GM12878 (cell line): ENCODE measurements at regions not wholly inside any gene's neighbourhood (a gene's known extent, or its start where the extent isn't known, plus 50 kb on each side); places are given as distances from the start of the nearest gene placed in this dataset.

Source experiments
- CBX5 ChIP-seq: sonication (generic); IDR thresholded peaks from 2 replicates; pipeline ENCODE4 v1.6.1; 2016; ENCODE audit warnings: low read depth, moderate library complexity, mild to moderate bottlenecking, inconsistent platforms
- CHD4 ChIP-seq: fragments of 200-600 bp; sonication (generic); IDR thresholded peaks from 2 replicates; pipeline ENCODE4 v1.6.1; 2016; ENCODE audit warnings: mild to moderate bottlenecking
- EED ChIP-seq: sonication (generic); IDR thresholded peaks from 2 replicates; pipeline ENCODE4 v1.6.1; 2016; ENCODE audit warnings: antibody characterized with exemption, low read depth
- HDAC6 ChIP-seq: fragments of 200-600 bp; sonication (generic); IDR thresholded peaks from one replicate; pipeline ENCODE4 v1.8.0; 2017; ENCODE audit warnings: antibody characterized with exemption; ENCODE audit not compliant: unreplicated experiment
- IKZF2 ChIP-seq, 2 experiments: fragments of 450-650 bp; IDR thresholded peaks; 2 replicates each; pipeline ENCODE4 v1.6.1; 2017; ENCODE audit warnings: mild to moderate bottlenecking in 2 of 2, moderate library complexity in 2 of 2
- MEF2B ChIP-seq: fragments of 450-650 bp; IDR thresholded peaks from 2 replicates; pipeline ENCODE4 v1.6.1; 2018; ENCODE audit warnings: mild to moderate bottlenecking, moderate library complexity; ENCODE audit not compliant: partially characterized antibody, poor library complexity, severe bottlenecking
- PBX3 ChIP-seq: IDR thresholded peaks from 2 replicates; pipeline ENCODE4 v1.6.1; 2011; ENCODE audit warnings: mild to moderate bottlenecking, low read depth, low read length, moderate library complexity; ENCODE audit not compliant: insufficient replicate concordance
- PKNOX1 ChIP-seq: fragments of 450-650 bp; IDR thresholded peaks from 2 replicates; pipeline ENCODE4 v1.6.1; 2016; ENCODE audit warnings: mild to moderate bottlenecking
- POLR2AphosphoS2 ChIP-seq: IDR thresholded peaks from 2 replicates; pipeline ENCODE4 v1.6.1; 2011; ENCODE audit warnings: low read depth, mild to moderate bottlenecking, low read length, improper control_type of control experiment, moderate library complexity
- RB1 ChIP-seq: fragments of 450-650 bp; formaldehyde crosslinking; IDR thresholded peaks from 2 replicates; pipeline ENCODE4 v1.6.1; 2017; ENCODE audit warnings: mild to moderate bottlenecking, borderline replicate concordance
- RBBP5 ChIP-seq: fragments of 200-600 bp; sonication (generic); conservative IDR thresholded peaks from 2 replicates; pipeline ENCODE4 v1.6.1; 2016
- SKIL ChIP-seq: fragments of 450-650 bp; IDR thresholded peaks from 2 replicates; pipeline ENCODE4 v1.6.1; 2017; ENCODE audit warnings: mild to moderate bottlenecking, low read depth, inconsistent platforms; ENCODE audit not compliant: poor library complexity, severe bottlenecking
- STAT3 ChIP-seq: IDR thresholded peaks from 2 replicates; pipeline ENCODE4 v1.6.1; 2011; ENCODE audit warnings: low read depth, low read length, improper control_type of control experiment
- TAF1 ChIP-seq: IDR thresholded peaks from 2 replicates; pipeline ENCODE4 v1.6.1; 2011; ENCODE audit warnings: mild to moderate bottlenecking, low read depth, low read length, borderline replicate concordance
- TBL1XR1 ChIP-seq: IDR thresholded peaks from 2 replicates; pipeline ENCODE4 v1.6.1; 2012; ENCODE audit warnings: low read depth, low read length, improper control_type of control experiment
- WRNIP1 ChIP-seq: IDR thresholded peaks from 2 replicates; pipeline ENCODE4 v1.6.1; 2011; ENCODE audit warnings: low read depth, low read length, improper control_type of control experiment, borderline replicate concordance
- ZBED1 ChIP-seq: IDR thresholded peaks from 2 replicates; pipeline ENCODE4 v1.6.1; 2016; ENCODE audit warnings: borderline replicate concordance
- ZNF24 ChIP-seq: fragments of 450-650 bp; IDR thresholded peaks from 2 replicates; pipeline ENCODE4 v1.6.1; 2017; ENCODE audit warnings: antibody characterized with exemption, mild to moderate bottlenecking
- TF ChIP-seq, protein P1 (sequence below): fragments of 450-650 bp; IDR thresholded peaks from 2 replicates; pipeline ENCODE4 v1.6.1; 2017; ENCODE audit warnings: mild to moderate bottlenecking, moderate library complexity
- TF ChIP-seq, protein P2 (sequence below): fragments of 450-650 bp; IDR thresholded peaks from 2 replicates; pipeline ENCODE4 v1.6.1; 2017; ENCODE audit warnings: low read depth, mild to moderate bottlenecking, moderate library complexity

- TF ChIP-seq WRNIP1 = no peak
- 0 out of 2 replicates have a peak, but pooled peaks have one; percentile 11 for TF ChIP-seq TBL1XR1
- no peak for TF ChIP-seq POLR2AphosphoS2
- TF ChIP-seq CBX5 = 0 out of 2 replicates have a peak, but pooled peaks have one; percentile 49
- TF ChIP-seq CHD4 = no peak
- no peak for TF ChIP-seq ZBED1
- peak; percentile 13; the same call in 1 of the 2 replicates for TF ChIP-seq EED
- peak; percentile 12; the same call in 1 of the 2 replicates for TF ChIP-seq TAF1
- TF ChIP-seq STAT3 = no peak
- peak; percentile 24 for TF ChIP-seq SKIL
- 0 out of 4 replicates have a peak, but pooled peaks have one; percentile 41 to 49 for TF ChIP-seq IKZF2 (IDR thresholded peaks at IDR 0.05)
- TF ChIP-seq PBX3 = peak; percentile 86
- TF ChIP-seq, protein P1, sequence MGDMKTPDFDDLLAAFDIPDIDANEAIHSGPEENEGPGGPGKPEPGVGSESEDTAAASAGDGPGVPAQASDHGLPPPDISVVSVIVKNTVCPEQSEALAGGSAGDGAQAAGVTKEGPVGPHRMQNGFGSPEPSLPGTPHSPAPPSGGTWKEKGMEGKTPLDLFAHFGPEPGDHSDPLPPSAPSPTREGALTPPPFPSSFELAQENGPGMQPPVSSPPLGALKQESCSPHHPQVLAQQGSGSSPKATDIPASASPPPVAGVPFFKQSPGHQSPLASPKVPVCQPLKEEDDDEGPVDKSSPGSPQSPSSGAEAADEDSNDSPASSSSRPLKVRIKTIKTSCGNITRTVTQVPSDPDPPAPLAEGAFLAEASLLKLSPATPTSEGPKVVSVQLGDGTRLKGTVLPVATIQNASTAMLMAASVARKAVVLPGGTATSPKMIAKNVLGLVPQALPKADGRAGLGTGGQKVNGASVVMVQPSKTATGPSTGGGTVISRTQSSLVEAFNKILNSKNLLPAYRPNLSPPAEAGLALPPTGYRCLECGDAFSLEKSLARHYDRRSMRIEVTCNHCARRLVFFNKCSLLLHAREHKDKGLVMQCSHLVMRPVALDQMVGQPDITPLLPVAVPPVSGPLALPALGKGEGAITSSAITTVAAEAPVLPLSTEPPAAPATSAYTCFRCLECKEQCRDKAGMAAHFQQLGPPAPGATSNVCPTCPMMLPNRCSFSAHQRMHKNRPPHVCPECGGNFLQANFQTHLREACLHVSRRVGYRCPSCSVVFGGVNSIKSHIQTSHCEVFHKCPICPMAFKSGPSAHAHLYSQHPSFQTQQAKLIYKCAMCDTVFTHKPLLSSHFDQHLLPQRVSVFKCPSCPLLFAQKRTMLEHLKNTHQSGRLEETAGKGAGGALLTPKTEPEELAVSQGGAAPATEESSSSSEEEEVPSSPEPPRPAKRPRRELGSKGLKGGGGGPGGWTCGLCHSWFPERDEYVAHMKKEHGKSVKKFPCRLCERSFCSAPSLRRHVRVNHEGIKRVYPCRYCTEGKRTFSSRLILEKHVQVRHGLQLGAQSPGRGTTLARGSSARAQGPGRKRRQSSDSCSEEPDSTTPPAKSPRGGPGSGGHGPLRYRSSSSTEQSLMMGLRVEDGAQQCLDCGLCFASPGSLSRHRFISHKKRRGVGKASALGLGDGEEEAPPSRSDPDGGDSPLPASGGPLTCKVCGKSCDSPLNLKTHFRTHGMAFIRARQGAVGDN = peak; percentile 37; the same call in 1 of the 2 replicates
- TF ChIP-seq PKNOX1 = peak; percentile 95
- no peak for TF ChIP-seq RBBP5
- TF ChIP-seq HDAC6 = no peak
- TF ChIP-seq RB1 = 0 out of 2 replicates have a peak, but pooled peaks have one; percentile 13
- peak; percentile 49 for TF ChIP-seq MEF2B
- TF ChIP-seq, protein P2, sequence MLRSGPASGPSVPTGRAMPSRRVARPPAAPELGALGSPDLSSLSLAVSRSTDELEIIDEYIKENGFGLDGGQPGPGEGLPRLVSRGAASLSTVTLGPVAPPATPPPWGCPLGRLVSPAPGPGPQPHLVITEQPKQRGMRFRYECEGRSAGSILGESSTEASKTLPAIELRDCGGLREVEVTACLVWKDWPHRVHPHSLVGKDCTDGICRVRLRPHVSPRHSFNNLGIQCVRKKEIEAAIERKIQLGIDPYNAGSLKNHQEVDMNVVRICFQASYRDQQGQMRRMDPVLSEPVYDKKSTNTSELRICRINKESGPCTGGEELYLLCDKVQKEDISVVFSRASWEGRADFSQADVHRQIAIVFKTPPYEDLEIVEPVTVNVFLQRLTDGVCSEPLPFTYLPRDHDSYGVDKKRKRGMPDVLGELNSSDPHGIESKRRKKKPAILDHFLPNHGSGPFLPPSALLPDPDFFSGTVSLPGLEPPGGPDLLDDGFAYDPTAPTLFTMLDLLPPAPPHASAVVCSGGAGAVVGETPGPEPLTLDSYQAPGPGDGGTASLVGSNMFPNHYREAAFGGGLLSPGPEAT = 0 out of 2 replicates have a peak, but pooled peaks have one; percentile 26
- no peak for TF ChIP-seq ZNF24
These were observed 85.2 kb upstream of the NDUFV2 start (continued) for GRCh38 chr18:9017167-9017904.
